ENCODE measurements at regions not wholly inside any gene's neighbourhood (a gene's known extent, or its start where the extent isn't known, plus 50 kb on each side); places are given as distances from the start of the nearest gene placed in this dataset.

DNA sequence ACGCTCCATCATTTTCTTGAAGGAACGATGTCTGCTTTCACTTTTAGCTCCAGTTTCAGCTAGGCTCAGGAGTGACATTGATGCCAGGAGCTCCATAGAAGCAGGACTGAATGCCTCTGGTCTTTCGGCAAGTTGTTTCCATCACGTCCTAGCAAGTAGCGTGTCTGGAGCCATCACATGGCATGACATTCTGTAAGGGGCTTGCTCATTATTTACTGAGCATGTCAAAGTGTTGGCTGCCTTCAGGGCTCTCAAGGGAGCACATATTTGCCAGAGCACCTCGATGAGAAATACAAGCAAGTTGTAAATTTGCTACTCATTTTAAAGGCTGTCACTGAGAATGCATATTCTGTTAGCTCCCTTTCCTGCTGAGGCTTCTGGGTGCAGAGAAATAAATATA is 131.0 kb upstream of the ITGB1 start:
- H3K27ac ChIP-seq (ENCODE audit: low read length in 2 of 2), result no peak overlapping the region
- peaks cover 10 to 17% of the 10 kb centered on the region in 2 donors for H3K4me1 ChIP-seq (ENCODE audit: control insufficient read depth in 2 of 2, insufficient read depth in 2 of 2, low read length in 2 of 2)
- DNase-seq, result no peak
- no peaks in the 10 kb centered on the region for H4K20me1 ChIP-seq (ENCODE audit: control insufficient read depth, insufficient read depth, low read length, poor library complexity, severe bottlenecking)
- ATAC-seq (ENCODE audit: low read depth), result no peak
- CTCF ChIA-PET, result no interaction called here
- POLR2A ChIA-PET, result no interaction called here
- intact Hi-C loops (cut with micrococcal nuclease), result no loop called here
- 94% methylated on average over 6 of the region's 6 CpGs for WGBS (ENCODE audit: insufficient coverage)
- Mint-ChIP-seq H3K9me3 (ENCODE audit: insufficient read depth) (peaks cover 1% of the 10 kb centered on the region), H3K4me1 (peaks cover 33% of the 10 kb centered on the region), H3K4me3 (no peak overlapping the region), H3K27me3 (no peaks in the 10 kb centered on the region), H3K27ac (no peak overlapping the region)
- H2AFZ ChIP-seq (ENCODE audit: insufficient read depth, low read depth, low read length, poor library complexity, severe bottlenecking), result no peak overlapping the region
- H3K9ac ChIP-seq (ENCODE audit: low read length), result no peak overlapping the region
- H3K4me3 ChIP-seq (ENCODE audit: control extremely low read depth in 1 of 5, extremely low read depth in 1 of 5, insufficient read depth in 1 of 5, low read depth in 2 of 5, low read length in 4 of 5), result no peak overlapping the region
- H3K4me2 ChIP-seq (replicated peaks; ENCODE audit: low read depth, low read length, poor library complexity, severe bottlenecking), result no peak overlapping the region
- H3K9me3 ChIP-seq (ENCODE audit: control extremely low read depth in 1 of 3, control insufficient read depth in 2 of 3, insufficient read depth in 1 of 3, low read length in 2 of 3), result peaks cover 2 to 12% (median 11%) of the 10 kb centered on the region in 3 donors
- no peaks in the 10 kb centered on the region for H3K79me2 ChIP-seq (ENCODE audit: control insufficient read depth, insufficient read depth, low read length)
- TF ChIP-seq CTCF (IDR thresholded peaks at IDR 0.05), result no peak
- no peak for TF ChIP-seq EZH2 (IDR thresholded peaks at IDR 0.05; ENCODE audit: borderline replicate concordance, insufficient read depth, low read depth, low read length, poor library complexity, severe bottlenecking)
- no peaks in the 10 kb centered on the region for H3K36me3 ChIP-seq (replicated peaks in 1 of 2; ENCODE audit: control extremely low read depth in 1 of 2, control insufficient read depth in 1 of 2, extremely low read depth in 1 of 2, insufficient read depth in 2 of 2, low read length in 1 of 2)
- no peaks in the 10 kb centered on the region for H3K27me3 ChIP-seq (replicated peaks in 1 of 4; ENCODE audit: control extremely low read depth in 1 of 4, control insufficient read depth in 3 of 4, insufficient read depth in 4 of 4, low read length in 3 of 4)

- Histone ChIP-seq H3K9me3 (ENCODE audit: control extremely low read depth in 1 of 3, control insufficient read depth in 2 of 3, insufficient read depth in 1 of 3, low read length in 2 of 3) (peaks cover 2 to 11% (median 7%) of the 10 kb centered on the region in 3 donors), H2AFZ (ENCODE audit: insufficient read depth, low read depth, low read length, poor library complexity, severe bottlenecking) (no peak overlapping the region), H3K4me2 (replicated peaks; ENCODE audit: low read depth, low read length, poor library complexity, severe bottlenecking) (no peak overlapping the region), H3K4me3 (ENCODE audit: control extremely low read depth in 1 of 5, extremely low read depth in 1 of 5, insufficient read depth in 1 of 5, low read depth in 2 of 5, low read length in 4 of 5) (no peak overlapping the region), H3K9ac (ENCODE audit: low read length) (no peak overlapping the region), H4K20me1 (ENCODE audit: control insufficient read depth, insufficient read depth, low read length, poor library complexity, severe bottlenecking) (no peaks in the 10 kb centered on the region), H3K79me2 (ENCODE audit: control insufficient read depth, insufficient read depth, low read length) (no peaks in the 10 kb centered on the region), H3K27ac (ENCODE audit: low read length in 2 of 2) (no peak overlapping the region), H3K36me3 (replicated peaks in 1 of 2; ENCODE audit: control extremely low read depth in 1 of 2, control insufficient read depth in 1 of 2, extremely low read depth in 1 of 2, insufficient read depth in 2 of 2, low read length in 1 of 2) (no peaks in the 10 kb centered on the region), H3K4me1 (ENCODE audit: control insufficient read depth in 2 of 2, insufficient read depth in 2 of 2, low read length in 2 of 2) (peaks cover 7 to 13% of the 10 kb centered on the region in 2 donors), H3K27me3 (replicated peaks in 1 of 4; ENCODE audit: control extremely low read depth in 1 of 4, control insufficient read depth in 3 of 4, insufficient read depth in 4 of 4, low read length in 3 of 4) (no peaks in the 10 kb centered on the region)
- DNase-seq (no peak), ATAC-seq (ENCODE audit: low read depth) (no peak)
- CTCF ChIA-PET, result no interaction called here
- H3K27ac Mint-ChIP-seq, result no peak overlapping the region
- no peak overlapping the region for H3K4me3 Mint-ChIP-seq
- intact Hi-C loops (cut with micrococcal nuclease), result no loop called here
- peaks cover 1% of the 10 kb centered on the region for H3K9me3 Mint-ChIP-seq (ENCODE audit: insufficient read depth)
- 89% methylated on average over 1 of the region's 1 CpG for WGBS (ENCODE audit: insufficient coverage)
- no peaks in the 10 kb centered on the region for H3K27me3 Mint-ChIP-seq
- H3K4me1 Mint-ChIP-seq, result peaks cover 27% of the 10 kb centered on the region
- POLR2A ChIA-PET, result no interaction called here
- no peak for TF ChIP-seq EZH2 (IDR thresholded peaks at IDR 0.05; ENCODE audit: borderline replicate concordance, insufficient read depth, low read depth, low read length, poor library complexity, severe bottlenecking)
- no peak for TF ChIP-seq CTCF (IDR thresholded peaks at IDR 0.05)
These were observed 129.9 kb upstream of the ITGB1 start for GRCh38 chr10:33087922-33088321.

All from B cell (primary cell).